ENCODE measurements at regions not wholly inside any gene's neighbourhood (a gene's known extent, or its start where the extent isn't known, plus 50 kb on each side); places are given as distances from the start of the nearest gene placed in this dataset.

- no peak for TF ChIP-seq CTCF (conservative IDR thresholded peaks at IDR 0.05 in 1 of 2, IDR thresholded peaks at IDR 0.05 in 1 of 2; ENCODE audit: extremely low read depth in 1 of 2, insufficient read depth in 1 of 2, low read depth in 1 of 2, low read length in 2 of 2)
- TF ChIP-seq EZH2 (IDR thresholded peaks at IDR 0.05; ENCODE audit: borderline replicate concordance, low read length), result no peak
These were observed 440.4 kb downstream of the BUD13 start for GRCh38 chr11:116332391-116332790.

Measured in mammary epithelial cell (primary cell).